ENCODE measurements at regions not wholly inside any gene's neighbourhood (a gene's known extent, or its start where the extent isn't known, plus 50 kb on each side); places are given as distances from the start of the nearest gene placed in this dataset.

DNA sequence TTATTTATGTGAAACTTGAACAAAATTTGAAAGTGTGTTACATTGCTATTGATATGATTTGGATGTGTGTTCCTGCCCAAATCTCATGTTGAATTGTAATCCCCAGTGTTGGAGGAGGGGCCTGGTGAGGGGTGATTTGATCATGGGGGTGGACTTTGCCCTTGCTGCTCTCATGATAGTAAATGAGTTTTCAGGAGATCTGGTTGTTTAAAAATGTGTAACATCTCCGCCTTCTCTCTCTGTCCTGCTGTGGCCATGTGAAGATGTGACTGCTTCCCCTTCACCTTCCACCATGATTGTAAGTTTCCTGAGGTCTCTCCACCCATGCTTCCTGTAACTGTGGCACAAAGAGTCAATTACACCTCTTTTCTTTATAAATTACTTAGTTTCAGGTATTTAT is 1731.0 kb downstream of the SLITRK5 start (continued):
- TF ChIP-seq, protein P1, sequence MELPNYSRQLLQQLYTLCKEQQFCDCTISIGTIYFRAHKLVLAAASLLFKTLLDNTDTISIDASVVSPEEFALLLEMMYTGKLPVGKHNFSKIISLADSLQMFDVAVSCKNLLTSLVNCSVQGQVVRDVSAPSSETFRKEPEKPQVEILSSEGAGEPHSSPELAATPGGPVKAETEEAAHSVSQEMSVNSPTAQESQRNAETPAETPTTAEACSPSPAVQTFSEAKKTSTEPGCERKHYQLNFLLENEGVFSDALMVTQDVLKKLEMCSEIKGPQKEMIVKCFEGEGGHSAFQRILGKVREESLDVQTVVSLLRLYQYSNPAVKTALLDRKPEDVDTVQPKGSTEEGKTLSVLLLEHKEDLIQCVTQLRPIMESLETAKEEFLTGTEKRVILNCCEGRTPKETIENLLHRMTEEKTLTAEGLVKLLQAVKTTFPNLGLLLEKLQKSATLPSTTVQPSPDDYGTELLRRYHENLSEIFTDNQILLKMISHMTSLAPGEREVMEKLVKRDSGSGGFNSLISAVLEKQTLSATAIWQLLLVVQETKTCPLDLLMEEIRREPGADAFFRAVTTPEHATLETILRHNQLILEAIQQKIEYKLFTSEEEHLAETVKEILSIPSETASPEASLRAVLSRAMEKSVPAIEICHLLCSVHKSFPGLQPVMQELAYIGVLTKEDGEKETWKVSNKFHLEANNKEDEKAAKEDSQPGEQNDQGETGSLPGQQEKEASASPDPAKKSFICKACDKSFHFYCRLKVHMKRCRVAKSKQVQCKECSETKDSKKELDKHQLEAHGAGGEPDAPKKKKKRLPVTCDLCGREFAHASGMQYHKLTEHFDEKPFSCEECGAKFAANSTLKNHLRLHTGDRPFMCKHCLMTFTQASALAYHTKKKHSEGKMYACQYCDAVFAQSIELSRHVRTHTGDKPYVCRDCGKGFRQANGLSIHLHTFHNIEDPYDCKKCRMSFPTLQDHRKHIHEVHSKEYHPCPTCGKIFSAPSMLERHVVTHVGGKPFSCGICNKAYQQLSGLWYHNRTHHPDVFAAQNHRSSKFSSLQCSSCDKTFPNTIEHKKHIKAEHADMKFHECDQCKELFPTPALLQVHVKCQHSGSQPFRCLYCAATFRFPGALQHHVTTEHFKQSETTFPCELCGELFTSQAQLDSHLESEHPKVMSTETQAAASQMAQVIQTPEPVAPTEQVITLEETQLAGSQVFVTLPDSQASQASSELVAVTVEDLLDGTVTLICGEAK (IDR thresholded peaks at IDR 0.05) = no peak
- TF ChIP-seq, protein P1 (CRISPR knock-in tag; IDR thresholded peaks at IDR 0.05) = no peak
- TF ChIP-seq ZNF75A (CRISPR knock-in tag; IDR thresholded peaks at IDR 0.05) (no peak), CAMTA2 (CRISPR knock-in tag; conservative IDR thresholded peaks at IDR 0.05) (no peak), RBM14 (IDR thresholded peaks at IDR 0.05; ENCODE audit: borderline replicate concordance, insufficient read depth, low read depth, low read length) (no peak), PTRF (tag; IDR thresholded peaks at IDR 0.05) (no peak), BMI1 (IDR thresholded peaks at IDR 0.05; ENCODE audit: low read length) (no peak), ATF1 (CRISPR knock-in tag; IDR thresholded peaks at IDR 0.05) (no peak), ATF1 (tag; IDR thresholded peaks at IDR 0.05) (no peak), ETS2 (tag; IDR thresholded peaks at IDR 0.05; ENCODE audit: borderline replicate concordance, poor library complexity, severe bottlenecking) (no peak), EP400 (IDR thresholded peaks at IDR 0.05) (no peak), SAFB (IDR thresholded peaks at IDR 0.05; ENCODE audit: borderline replicate concordance, low read depth, low read length) (no peak)
- TF ChIP-seq, protein P2, sequence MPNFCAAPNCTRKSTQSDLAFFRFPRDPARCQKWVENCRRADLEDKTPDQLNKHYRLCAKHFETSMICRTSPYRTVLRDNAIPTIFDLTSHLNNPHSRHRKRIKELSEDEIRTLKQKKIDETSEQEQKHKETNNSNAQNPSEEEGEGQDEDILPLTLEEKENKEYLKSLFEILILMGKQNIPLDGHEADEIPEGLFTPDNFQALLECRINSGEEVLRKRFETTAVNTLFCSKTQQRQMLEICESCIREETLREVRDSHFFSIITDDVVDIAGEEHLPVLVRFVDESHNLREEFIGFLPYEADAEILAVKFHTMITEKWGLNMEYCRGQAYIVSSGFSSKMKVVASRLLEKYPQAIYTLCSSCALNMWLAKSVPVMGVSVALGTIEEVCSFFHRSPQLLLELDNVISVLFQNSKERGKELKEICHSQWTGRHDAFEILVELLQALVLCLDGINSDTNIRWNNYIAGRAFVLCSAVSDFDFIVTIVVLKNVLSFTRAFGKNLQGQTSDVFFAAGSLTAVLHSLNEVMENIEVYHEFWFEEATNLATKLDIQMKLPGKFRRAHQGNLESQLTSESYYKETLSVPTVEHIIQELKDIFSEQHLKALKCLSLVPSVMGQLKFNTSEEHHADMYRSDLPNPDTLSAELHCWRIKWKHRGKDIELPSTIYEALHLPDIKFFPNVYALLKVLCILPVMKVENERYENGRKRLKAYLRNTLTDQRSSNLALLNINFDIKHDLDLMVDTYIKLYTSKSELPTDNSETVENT (CRISPR knock-in tag; IDR thresholded peaks at IDR 0.05) = no peak
- TF ChIP-seq, protein P3, sequence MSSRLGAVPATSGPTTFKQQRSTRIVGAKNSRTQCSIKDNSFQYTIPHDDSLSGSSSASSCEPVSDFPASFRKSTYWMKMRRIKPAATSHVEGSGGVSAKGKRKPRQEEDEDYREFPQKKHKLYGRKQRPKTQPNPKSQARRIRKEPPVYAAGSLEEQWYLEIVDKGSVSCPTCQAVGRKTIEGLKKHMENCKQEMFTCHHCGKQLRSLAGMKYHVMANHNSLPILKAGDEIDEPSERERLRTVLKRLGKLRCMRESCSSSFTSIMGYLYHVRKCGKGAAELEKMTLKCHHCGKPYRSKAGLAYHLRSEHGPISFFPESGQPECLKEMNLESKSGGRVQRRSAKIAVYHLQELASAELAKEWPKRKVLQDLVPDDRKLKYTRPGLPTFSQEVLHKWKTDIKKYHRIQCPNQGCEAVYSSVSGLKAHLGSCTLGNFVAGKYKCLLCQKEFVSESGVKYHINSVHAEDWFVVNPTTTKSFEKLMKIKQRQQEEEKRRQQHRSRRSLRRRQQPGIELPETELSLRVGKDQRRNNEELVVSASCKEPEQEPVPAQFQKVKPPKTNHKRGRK (tag; IDR thresholded peaks at IDR 0.05) = no peak

Measured in K562 (cell line).